ENCODE measurements at regions not wholly inside any gene's neighbourhood (a gene's known extent, or its start where the extent isn't known, plus 50 kb on each side); places are given as distances from the start of the nearest gene placed in this dataset.

DNA sequence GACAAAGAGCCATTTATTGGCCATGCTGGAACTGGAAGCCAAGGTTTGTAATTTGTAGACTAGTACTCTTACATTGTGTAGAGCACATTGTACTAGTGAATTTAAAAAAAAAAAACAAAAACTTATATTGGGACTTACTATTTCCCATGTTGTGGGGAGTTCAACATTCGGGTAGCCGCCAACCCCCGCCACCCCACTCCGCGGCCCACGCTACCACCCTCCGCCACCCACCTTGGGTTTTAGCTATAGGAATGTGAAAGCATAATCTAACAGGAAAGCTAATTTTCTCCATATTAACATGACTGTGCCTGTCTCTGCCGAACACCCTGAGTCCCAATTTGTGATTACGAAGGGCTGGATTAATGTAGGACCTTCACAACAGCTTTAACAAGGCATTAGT is 275.8 kb downstream of the FIGN start:
- Histone ChIP-seq H3K36me3 (ENCODE audit: insufficient read depth, low read length) (no peaks in the 10 kb centered on the region), H3K4me3 (ENCODE audit: low read length) (no peak overlapping the region), H3K9me3 (ENCODE audit: insufficient read depth, low read depth, low read length) (no peaks in the 10 kb centered on the region), H3K27ac (ENCODE audit: low read depth, low read length) (no peak overlapping the region), H3K27me3 (ENCODE audit: insufficient read depth, low read length) (no peaks in the 10 kb centered on the region), H3K4me1 (ENCODE audit: insufficient read depth, low read length) (no peaks in the 10 kb centered on the region), H3K9ac (ENCODE audit: low read depth, low read length) (no peak overlapping the region)
- WGBS = 95% methylated on average over 9 of the region's 9 CpGs

DNA sequence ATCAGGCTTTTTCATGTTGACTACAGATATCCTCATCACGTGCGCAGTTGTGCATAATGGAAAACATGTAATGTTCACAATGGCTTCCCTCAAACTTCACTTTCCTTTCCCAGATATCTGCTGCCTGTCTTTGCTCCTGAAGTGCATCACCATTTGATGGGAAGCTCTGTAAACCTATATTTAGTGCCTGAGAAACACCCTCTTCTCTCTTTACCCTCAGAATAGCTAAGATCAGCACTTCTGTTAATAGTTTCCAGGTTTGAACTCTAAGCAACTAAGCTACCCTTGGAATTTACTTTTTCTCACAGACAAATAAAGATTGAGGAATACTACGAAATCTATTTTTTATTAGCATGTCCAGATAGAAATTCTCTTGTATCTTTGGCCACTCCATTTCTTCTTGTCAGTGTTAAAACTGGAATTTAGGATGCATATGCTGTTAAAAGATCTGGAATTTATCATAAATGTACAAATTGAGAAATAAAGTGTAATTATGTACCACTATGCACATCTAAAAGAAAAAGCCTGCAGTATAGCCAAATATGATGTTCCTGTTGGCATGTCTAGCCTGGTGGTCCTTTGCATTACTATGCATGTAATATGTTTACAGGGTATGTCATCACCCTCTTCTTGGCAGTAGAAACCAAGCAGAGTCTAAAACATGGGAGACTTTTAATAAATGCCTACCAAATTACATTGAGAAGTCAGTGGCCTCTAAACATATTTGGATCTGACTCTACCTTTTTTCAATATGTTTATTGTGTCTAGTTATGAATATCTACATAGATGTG is 278.7 kb downstream of the FIGN start:
- Histone ChIP-seq H3K27me3 (ENCODE audit: insufficient read depth, low read length) (no peaks in the 10 kb centered on the region), H3K4me3 (ENCODE audit: low read length) (no peak overlapping the region), H3K9ac (ENCODE audit: low read depth, low read length) (no peak overlapping the region), H3K9me3 (ENCODE audit: insufficient read depth, low read depth, low read length) (no peaks in the 10 kb centered on the region), H3K4me1 (ENCODE audit: insufficient read depth, low read length) (no peaks in the 10 kb centered on the region), H3K36me3 (ENCODE audit: insufficient read depth, low read length) (no peaks in the 10 kb centered on the region), H3K27ac (ENCODE audit: low read depth, low read length) (no peak overlapping the region)
- WGBS = 98% methylated on average over 3 of the region's 3 CpGs

DNA sequence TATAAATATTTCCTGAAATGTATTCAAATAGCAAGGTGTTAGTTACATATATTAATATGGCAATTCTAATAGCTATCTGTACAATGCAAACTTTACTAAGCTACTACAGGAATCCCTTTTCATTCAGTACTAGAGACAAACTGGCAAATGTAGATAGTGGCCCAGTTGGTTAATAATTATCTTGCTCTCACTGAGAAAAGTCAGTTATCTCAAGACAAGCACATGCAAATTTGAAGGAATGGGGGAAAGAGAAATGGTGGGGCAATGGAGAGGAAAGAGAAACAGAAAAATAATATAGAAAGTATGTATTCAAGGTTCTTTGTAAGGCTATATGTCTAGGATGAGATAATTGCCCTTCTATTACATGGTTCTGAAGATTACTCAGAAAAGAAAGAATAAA is 280.0 kb downstream of the FIGN start:
- no peaks in the 10 kb centered on the region for H3K36me3 ChIP-seq (ENCODE audit: insufficient read depth, low read length)
- H3K4me3 ChIP-seq (ENCODE audit: low read length) = no peak overlapping the region
- no peak overlapping the region for H3K9ac ChIP-seq (ENCODE audit: low read depth, low read length)
- no peaks in the 10 kb centered on the region for H3K9me3 ChIP-seq (ENCODE audit: insufficient read depth, low read depth, low read length)
- H3K27ac ChIP-seq (ENCODE audit: low read depth, low read length) = no peak overlapping the region
- no peaks in the 10 kb centered on the region for H3K27me3 ChIP-seq (ENCODE audit: insufficient read depth, low read length)
- no peaks in the 10 kb centered on the region for H3K4me1 ChIP-seq (ENCODE audit: insufficient read depth, low read length)

DNA sequence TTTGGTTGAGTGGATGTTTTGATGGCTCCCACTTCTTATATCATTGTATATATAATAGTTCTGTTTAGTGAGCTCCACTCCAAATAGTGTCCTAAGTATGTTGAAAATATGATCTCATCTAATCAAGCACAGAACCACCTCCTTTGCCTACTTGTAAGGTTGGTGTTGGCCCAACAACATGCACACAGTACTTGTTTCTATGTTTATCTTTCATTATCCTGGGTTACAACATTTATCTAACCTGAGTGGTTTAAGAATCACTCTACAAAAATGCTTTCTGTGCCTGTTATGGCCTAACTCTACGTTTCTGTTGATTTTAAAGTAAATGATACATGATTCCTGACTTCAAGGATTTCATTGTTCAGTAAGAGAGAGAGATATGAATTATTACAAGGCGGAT is 281.9 kb downstream of the FIGN start:
- Histone ChIP-seq H3K4me1 (ENCODE audit: insufficient read depth, low read length) (no peaks in the 10 kb centered on the region), H3K27me3 (ENCODE audit: insufficient read depth, low read length) (no peaks in the 10 kb centered on the region), H3K27ac (ENCODE audit: low read depth, low read length) (no peak overlapping the region), H3K36me3 (ENCODE audit: insufficient read depth, low read length) (no peaks in the 10 kb centered on the region), H3K9ac (ENCODE audit: low read depth, low read length) (no peak overlapping the region), H3K9me3 (ENCODE audit: insufficient read depth, low read depth, low read length) (no peaks in the 10 kb centered on the region), H3K4me3 (ENCODE audit: low read length) (no peak overlapping the region)
- WGBS = 95% methylated on average over 2 of the region's 2 CpGs

DNA sequence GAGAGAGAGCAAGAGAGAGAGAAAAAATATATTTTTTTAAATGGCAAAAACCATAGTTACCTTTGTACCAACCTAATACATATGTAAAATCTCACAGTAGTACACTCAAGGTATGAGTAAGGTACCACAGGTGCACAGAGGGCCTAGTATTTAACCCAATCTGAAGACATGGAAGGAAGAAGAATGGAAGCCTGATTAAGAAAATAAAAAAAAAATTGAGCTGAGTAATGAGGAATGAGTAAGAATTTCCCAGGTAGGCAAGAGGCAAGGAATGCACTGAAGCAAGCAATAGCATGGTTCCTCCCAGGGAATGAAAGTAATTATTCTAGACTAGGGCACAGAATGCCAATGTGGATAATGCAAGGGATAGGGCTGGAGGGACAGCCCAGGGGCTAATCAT is 294.2 kb downstream of the FIGN start:
- Histone ChIP-seq H3K36me3 (ENCODE audit: insufficient read depth, low read length) (no peaks in the 10 kb centered on the region), H3K9ac (ENCODE audit: low read depth, low read length) (no peak overlapping the region), H3K9me3 (ENCODE audit: insufficient read depth, low read depth, low read length) (no peaks in the 10 kb centered on the region), H3K4me3 (ENCODE audit: low read length) (no peak overlapping the region), H3K27ac (ENCODE audit: low read depth, low read length) (no peak overlapping the region), H3K4me1 (ENCODE audit: insufficient read depth, low read length) (no peaks in the 10 kb centered on the region), H3K27me3 (ENCODE audit: insufficient read depth, low read length) (no peaks in the 10 kb centered on the region)

DNA sequence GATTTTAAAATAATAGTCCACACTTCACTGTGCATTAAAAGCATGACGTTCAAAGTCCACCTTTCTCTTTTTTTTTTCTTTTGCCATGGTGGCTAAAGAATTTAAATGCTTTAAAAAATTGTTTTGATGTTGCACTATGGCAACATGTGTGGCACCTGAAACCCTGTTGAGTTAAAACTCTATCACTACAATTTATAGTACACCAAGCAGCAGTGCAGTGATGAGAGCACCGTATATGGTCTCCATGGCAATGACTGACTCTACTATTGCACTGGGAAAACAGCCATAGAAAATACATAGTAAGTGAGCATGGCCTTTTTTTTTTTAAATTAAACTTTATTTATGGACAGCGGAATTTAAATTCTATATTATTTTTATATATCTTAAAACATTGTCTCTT is 298.8 kb downstream of the FIGN start:
- no peak overlapping the region for H3K27ac ChIP-seq (ENCODE audit: low read depth, low read length)
- H3K36me3 ChIP-seq (ENCODE audit: insufficient read depth, low read length) = no peaks in the 10 kb centered on the region
- no peaks in the 10 kb centered on the region for H3K27me3 ChIP-seq (ENCODE audit: insufficient read depth, low read length)
- peaks cover 3% of the 10 kb centered on the region; the same call in 1 of the 2 replicates for H3K4me1 ChIP-seq (ENCODE audit: insufficient read depth, low read length)
- no peak overlapping the region for H3K4me3 ChIP-seq (ENCODE audit: low read length)
- no peaks in the 10 kb centered on the region for H3K9me3 ChIP-seq (ENCODE audit: insufficient read depth, low read depth, low read length)
- 100% methylated on average over 2 of the region's 3 CpGs for WGBS
- H3K9ac ChIP-seq (ENCODE audit: low read depth, low read length) = no peak overlapping the region

DNA sequence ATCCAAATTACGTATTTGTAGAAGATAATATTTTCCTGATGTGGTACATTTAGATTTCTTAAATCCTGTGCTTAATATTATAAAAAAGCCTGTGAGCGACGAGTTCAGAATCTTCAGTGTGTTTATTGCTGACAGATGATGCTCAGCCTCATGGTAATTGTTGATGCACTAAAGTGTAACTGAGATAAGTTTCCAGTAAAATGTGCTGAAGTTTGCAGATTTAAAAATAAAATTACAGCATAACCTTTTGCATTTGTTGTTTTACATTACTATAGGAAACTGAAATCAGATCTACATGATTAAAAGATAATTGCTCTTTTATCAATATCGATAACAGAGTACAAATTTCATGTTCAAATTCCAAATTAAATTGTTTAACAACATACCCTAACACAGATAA is 307.6 kb downstream of the FIGN start:
- WGBS = 95% methylated on average over 4 of the region's 4 CpGs
- H3K9ac ChIP-seq (ENCODE audit: low read depth, low read length) = no peak overlapping the region
- peaks cover 2% of the 10 kb centered on the region; the same call in 1 of the 2 replicates for H3K4me1 ChIP-seq (ENCODE audit: insufficient read depth, low read length)
- no peaks in the 10 kb centered on the region for H3K9me3 ChIP-seq (ENCODE audit: insufficient read depth, low read depth, low read length)
- H3K4me3 ChIP-seq (ENCODE audit: low read length) = no peak overlapping the region
- H3K36me3 ChIP-seq (ENCODE audit: insufficient read depth, low read length) = no peaks in the 10 kb centered on the region
- H3K27me3 ChIP-seq (ENCODE audit: insufficient read depth, low read length) = no peaks in the 10 kb centered on the region
- H3K27ac ChIP-seq (ENCODE audit: low read depth, low read length) = no peak overlapping the region

DNA sequence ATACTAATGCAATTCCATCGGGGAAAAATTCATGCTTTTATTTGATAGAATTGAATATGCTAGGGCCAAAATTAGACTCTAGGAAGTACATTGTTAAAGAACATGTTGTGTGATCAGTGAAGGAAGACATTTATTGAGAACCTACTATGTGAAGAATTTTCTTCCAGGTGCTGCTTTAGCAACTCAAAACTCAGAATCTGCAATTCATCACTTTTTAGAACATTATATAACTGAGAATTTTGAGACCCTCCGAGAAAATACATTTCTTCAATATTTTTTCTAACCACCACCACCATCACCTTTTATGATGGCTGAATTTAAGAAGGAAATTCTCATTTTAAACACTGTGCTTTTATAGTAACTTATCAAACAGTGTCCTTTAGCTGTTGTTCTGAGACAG is 315.2 kb downstream of the FIGN start:
- no peaks in the 10 kb centered on the region for H3K27me3 ChIP-seq (ENCODE audit: insufficient read depth, low read length)
- H3K9ac ChIP-seq (ENCODE audit: low read depth, low read length) = no peak overlapping the region
- no peaks in the 10 kb centered on the region for H3K36me3 ChIP-seq (ENCODE audit: insufficient read depth, low read length)
- peaks cover 3% of the 10 kb centered on the region; the same call in 1 of the 2 replicates for H3K4me1 ChIP-seq (ENCODE audit: insufficient read depth, low read length)
- WGBS = 88% methylated on average over 2 of the region's 2 CpGs
- no peak overlapping the region for H3K4me3 ChIP-seq (ENCODE audit: low read length)
- H3K9me3 ChIP-seq (ENCODE audit: insufficient read depth, low read depth, low read length) = no peaks in the 10 kb centered on the region
- no peak overlapping the region for H3K27ac ChIP-seq (ENCODE audit: low read depth, low read length)

DNA sequence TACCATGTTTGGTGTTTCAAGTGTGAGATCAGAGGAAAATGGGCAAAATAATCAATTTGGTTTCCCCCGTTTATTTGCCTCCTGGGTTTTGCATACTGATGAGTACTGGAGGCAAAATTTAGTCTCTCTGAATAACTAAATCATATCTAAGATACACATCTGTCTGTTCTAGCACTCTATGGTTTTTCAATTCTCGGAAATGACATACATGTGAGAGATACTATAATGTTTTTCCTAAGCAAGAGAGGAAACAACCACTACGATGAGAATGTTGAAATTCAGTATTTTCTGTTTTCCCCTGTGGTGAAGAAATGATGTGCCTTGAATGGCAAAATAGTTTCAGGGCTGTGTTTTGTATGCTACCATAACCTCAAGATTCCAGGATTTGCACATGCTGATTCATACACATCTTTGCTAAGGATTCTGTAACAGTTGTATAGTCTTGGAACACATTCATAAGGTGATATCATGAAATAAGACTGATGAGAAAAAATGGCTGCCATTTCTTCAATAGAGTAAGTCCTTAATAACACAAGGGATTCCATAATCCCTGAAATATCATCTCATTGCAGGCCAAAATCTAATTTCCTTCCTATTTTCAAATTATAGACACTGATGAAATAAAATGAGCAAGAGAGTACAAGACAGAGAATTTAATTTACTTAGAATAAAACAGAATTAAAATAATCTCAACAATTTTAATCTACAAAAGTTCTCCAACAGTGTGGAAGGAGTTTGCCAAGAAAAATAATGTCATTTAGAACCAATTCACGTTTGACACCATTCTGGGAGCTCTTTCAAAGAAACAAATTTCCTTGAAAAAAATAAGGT is 316.6 kb downstream of the FIGN start:
- Histone ChIP-seq H3K9me3 (ENCODE audit: insufficient read depth, low read depth, low read length) (no peaks in the 10 kb centered on the region), H3K27ac (ENCODE audit: low read depth, low read length) (no peak overlapping the region), H3K4me3 (ENCODE audit: low read length) (no peak overlapping the region), H3K4me1 (ENCODE audit: insufficient read depth, low read length) (peaks cover 3% of the 10 kb centered on the region; the same call in 1 of the 2 replicates), H3K36me3 (ENCODE audit: insufficient read depth, low read length) (no peaks in the 10 kb centered on the region), H3K9ac (ENCODE audit: low read depth, low read length) (no peak overlapping the region), H3K27me3 (ENCODE audit: insufficient read depth, low read length) (no peaks in the 10 kb centered on the region)
- 95% methylated on average over 4 of the region's 4 CpGs for WGBS

DNA sequence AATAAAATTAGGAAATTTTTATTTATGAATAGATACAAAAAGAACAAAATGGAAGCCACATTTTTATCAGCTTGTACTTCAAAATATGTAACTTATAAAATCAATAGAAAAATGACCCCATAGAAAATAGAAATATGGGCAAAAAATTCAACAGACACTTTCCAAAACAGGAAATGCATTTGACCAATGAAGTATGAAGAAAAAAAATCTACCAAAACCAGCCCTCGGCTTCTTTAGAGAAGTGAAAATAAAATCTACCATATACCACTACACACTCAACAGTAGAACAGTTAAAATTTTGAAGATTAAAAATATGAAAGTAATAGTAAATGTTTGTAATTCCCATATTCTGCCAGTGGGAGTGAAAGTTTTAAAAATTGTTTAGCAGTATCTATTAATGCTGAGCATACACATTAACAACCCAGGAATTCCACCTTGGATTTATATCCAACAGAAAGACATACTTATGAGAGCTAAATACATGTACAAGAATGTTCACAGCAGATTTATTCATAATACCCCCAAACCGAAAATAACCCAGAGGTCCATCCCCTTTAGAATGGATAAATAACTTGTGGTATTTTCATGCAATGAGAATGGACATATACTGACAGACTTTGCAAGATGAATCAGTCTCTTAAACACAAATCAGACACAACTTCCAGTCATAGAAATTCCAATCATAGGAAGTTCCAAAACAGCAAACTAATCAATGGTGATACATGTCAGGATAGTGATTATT is 318.0 kb downstream of the FIGN start:
- Histone ChIP-seq H3K9me3 (ENCODE audit: insufficient read depth, low read depth, low read length) (no peaks in the 10 kb centered on the region), H3K4me3 (ENCODE audit: low read length) (no peak overlapping the region), H3K9ac (ENCODE audit: low read depth, low read length) (no peak overlapping the region), H3K4me1 (ENCODE audit: insufficient read depth, low read length) (peaks cover 3% of the 10 kb centered on the region; the same call in 1 of the 2 replicates), H3K27me3 (ENCODE audit: insufficient read depth, low read length) (no peaks in the 10 kb centered on the region), H3K27ac (ENCODE audit: low read depth, low read length) (no peak overlapping the region), H3K36me3 (ENCODE audit: insufficient read depth, low read length) (no peaks in the 10 kb centered on the region)
- WGBS = no CpG with 5 or more reads among the region's 2 CpGs

DNA sequence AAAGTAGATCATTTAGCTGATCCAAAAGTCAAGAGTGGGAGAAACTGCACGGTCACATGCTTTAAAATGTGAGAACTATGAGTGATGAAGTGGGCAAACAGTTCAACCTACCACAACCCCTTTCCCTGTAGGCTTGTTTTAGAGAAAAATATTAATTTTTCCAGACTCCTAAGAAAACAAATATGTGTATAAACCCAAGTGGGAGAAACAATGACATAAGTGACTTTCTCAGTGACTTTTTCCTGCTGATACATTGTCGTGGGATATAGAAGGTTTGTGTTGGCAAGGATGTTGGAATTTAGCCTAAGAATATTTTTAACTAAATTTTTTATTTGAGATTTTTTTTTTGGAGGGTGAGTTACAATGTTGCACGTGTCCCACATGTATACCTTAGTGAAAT is 321.7 kb downstream of the FIGN start:
- no peaks in the 10 kb centered on the region for H3K9me3 ChIP-seq (ENCODE audit: insufficient read depth, low read depth, low read length)
- H3K36me3 ChIP-seq (ENCODE audit: insufficient read depth, low read length) = no peaks in the 10 kb centered on the region
- H3K4me1 ChIP-seq (ENCODE audit: insufficient read depth, low read length) = no peaks in the 10 kb centered on the region
- H3K27me3 ChIP-seq (ENCODE audit: insufficient read depth, low read length) = no peaks in the 10 kb centered on the region
- WGBS = 97% methylated on average over 2 of the region's 3 CpGs
- H3K4me3 ChIP-seq (ENCODE audit: low read length) = no peak overlapping the region
- no peak overlapping the region for H3K27ac ChIP-seq (ENCODE audit: low read depth, low read length)
- H3K9ac ChIP-seq (ENCODE audit: low read depth, low read length) = no peak overlapping the region
